Ishikawa (cell line): ENCODE measurements at regions not wholly inside any gene's neighbourhood (a gene's known extent, or its start where the extent isn't known, plus 50 kb on each side); places are given as distances from the start of the nearest gene placed in this dataset.
A peak's percentile ranks its signal among the peaks of the same experiment; 100 is the strongest.

Source experiments
- CEBPB ChIP-seq: IDR thresholded peaks from 2 replicates; pipeline ENCODE4 v1.6.1; 2012
- CREB1 ChIP-seq: IDR thresholded peaks from 2 replicates; pipeline ENCODE4 v1.6.1; 2012; ENCODE audit warnings: low read depth
- EGR1 ChIP-seq: IDR thresholded peaks from 2 replicates; pipeline ENCODE4 v1.6.1; 2012
- EP300 ChIP-seq: IDR thresholded peaks from 2 replicates; pipeline ENCODE4 v1.6.1; 2012; ENCODE audit warnings: borderline replicate concordance
- FOXM1 ChIP-seq: IDR thresholded peaks from 2 replicates; pipeline ENCODE4 v1.6.1; 2012; ENCODE audit warnings: low read depth, borderline replicate concordance
- MAX ChIP-seq: IDR thresholded peaks from 2 replicates; pipeline ENCODE4 v1.6.1; 2012
- NFIC ChIP-seq: IDR thresholded peaks from 2 replicates; pipeline ENCODE4 v1.6.1; 2012
- RAD21 ChIP-seq: IDR thresholded peaks from 2 replicates; pipeline ENCODE4 v1.6.1; 2012; ENCODE audit warnings: low read depth
- REST ChIP-seq: IDR thresholded peaks from 2 replicates; pipeline ENCODE4 v1.6.1; 2012; ENCODE audit warnings: low read depth, mild to moderate bottlenecking
- TAF1 ChIP-seq: IDR thresholded peaks from 2 replicates; pipeline ENCODE4 v1.6.1; 2012; ENCODE audit warnings: low read depth, mild to moderate bottlenecking
- TCF12 ChIP-seq: IDR thresholded peaks from 2 replicates; pipeline ENCODE4 v1.6.1; 2012; ENCODE audit warnings: low read depth
- TEAD4 ChIP-seq: IDR thresholded peaks from 2 replicates; pipeline ENCODE4 v1.6.1; 2012
- YY1 ChIP-seq: IDR thresholded peaks from 2 replicates; pipeline ENCODE4 v1.6.1; 2012; ENCODE audit warnings: low read depth
- ZBTB7A ChIP-seq: IDR thresholded peaks from 2 replicates; pipeline ENCODE4 v1.6.1; 2012; ENCODE audit warnings: low read depth
- TF ChIP-seq, protein P1 (sequence below): IDR thresholded peaks from 2 replicates; pipeline ENCODE4 v1.6.1; 2012

DNA sequence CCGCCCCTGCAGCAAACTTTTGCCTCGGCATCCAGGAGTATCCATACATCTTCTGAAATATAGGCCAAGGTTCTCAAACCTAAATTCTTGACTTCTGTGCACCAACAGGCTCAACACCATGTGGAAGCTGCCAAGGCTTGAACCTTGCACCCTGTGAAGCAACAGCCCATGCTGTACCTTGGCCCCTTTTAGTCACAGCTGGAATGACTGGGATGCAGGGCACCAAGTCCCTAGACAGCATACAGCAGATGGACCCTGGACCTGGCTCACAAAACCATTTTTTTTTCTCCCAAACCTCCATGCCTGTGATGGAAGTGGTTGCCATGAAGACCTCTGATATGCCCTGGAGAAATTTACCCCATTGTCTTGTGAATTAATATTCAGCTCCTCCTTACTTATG, 233.8 kb upstream of the KCND2 start:
- no peak for TF ChIP-seq TCF12
- no peak for TF ChIP-seq CEBPB
- no peak for TF ChIP-seq EGR1
- no peak for TF ChIP-seq CREB1
- TF ChIP-seq REST: no peak
- no peak for TF ChIP-seq EP300
- TF ChIP-seq TAF1: no peak
- TF ChIP-seq NFIC: no peak
- no peak for TF ChIP-seq FOXM1

DNA sequence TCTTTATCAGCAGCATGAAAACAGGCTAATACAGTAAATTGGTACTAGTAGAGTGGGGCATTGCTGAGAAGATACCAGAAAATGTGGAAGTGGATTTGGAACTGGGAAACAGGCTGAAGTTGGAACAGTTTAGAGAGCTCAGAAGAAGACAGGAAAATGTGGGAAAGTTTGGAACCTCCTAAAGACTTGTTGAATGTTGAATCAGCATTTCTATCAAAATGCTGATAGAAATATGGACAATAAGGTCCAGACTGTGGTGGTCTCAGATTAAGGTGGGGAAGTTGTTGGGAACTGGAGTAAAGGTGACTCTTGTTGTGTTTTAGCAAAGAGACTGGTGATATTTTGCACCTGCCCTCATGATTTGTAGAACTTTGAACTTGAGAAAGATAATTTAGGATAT, 231.2 kb upstream of the KCND2 start:
- no peak for TF ChIP-seq YY1

- TF ChIP-seq EGR1 (no peak), RAD21 (no peak), NFIC (no peak), FOXM1 (no peak), CREB1 (no peak), TEAD4 (no peak), YY1 (no peak), TCF12 (no peak), MAX (no peak)
- TF ChIP-seq, protein P1, sequence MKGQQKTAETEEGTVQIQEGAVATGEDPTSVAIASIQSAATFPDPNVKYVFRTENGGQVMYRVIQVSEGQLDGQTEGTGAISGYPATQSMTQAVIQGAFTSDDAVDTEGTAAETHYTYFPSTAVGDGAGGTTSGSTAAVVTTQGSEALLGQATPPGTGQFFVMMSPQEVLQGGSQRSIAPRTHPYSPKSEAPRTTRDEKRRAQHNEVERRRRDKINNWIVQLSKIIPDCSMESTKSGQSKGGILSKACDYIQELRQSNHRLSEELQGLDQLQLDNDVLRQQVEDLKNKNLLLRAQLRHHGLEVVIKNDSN: no peak
Measured at GRCh38 chr7:120043250-120043649, 229.7 kb upstream of the KCND2 start.

GRCh38 chr7:120052884-120053382, 220.0 kb upstream of the KCND2 start:
- TF ChIP-seq EGR1 (no peak), YY1 (no peak), REST (no peak), FOXM1 (peak; percentile 68; the same call in 1 of the 2 replicates), EP300 (no peak), MAX (no peak), CEBPB (peak; percentile 64)

- TF ChIP-seq TAF1: no peak
- TF ChIP-seq EP300: no peak
- no peak for TF ChIP-seq ZBTB7A
- TF ChIP-seq YY1: no peak
- TF ChIP-seq RAD21: no peak
- no peak for TF ChIP-seq MAX
- TF ChIP-seq TEAD4: no peak
- no peak for TF ChIP-seq FOXM1
- TF ChIP-seq, protein P1: no peak
- TF ChIP-seq REST: no peak
- TF ChIP-seq EGR1: no peak
- no peak for TF ChIP-seq CREB1
- TF ChIP-seq TCF12: no peak
- TF ChIP-seq NFIC: no peak
- no peak for TF ChIP-seq CEBPB
Measured at GRCh38 chr7:120053390-120053961, 219.5 kb upstream of the KCND2 start.
